ENCODE measurements at regions not wholly inside any gene's neighbourhood (a gene's known extent, or its start where the extent isn't known, plus 50 kb on each side); places are given as distances from the start of the nearest gene placed in this dataset.

GRCh38 chr13:95367309-95367843 is 66.1 kb upstream of the ABCC4 start:
- Histone ChIP-seq H3K4me1 (no peaks in the 10 kb centered on the region), H3K27ac (no peak overlapping the region), H3K27me3 (no peaks in the 10 kb centered on the region), H3K36me3 (no peaks in the 10 kb centered on the region), H3K4me3 (no peak overlapping the region), H3K9me3 (no peaks in the 10 kb centered on the region)
- DNase-seq (no peak), ATAC-seq (no peak)
- intact Hi-C loops (cut with DNase I): no loop called here
- no peak for TF ChIP-seq CTCF (IDR thresholded peaks at IDR 0.05)

DNA sequence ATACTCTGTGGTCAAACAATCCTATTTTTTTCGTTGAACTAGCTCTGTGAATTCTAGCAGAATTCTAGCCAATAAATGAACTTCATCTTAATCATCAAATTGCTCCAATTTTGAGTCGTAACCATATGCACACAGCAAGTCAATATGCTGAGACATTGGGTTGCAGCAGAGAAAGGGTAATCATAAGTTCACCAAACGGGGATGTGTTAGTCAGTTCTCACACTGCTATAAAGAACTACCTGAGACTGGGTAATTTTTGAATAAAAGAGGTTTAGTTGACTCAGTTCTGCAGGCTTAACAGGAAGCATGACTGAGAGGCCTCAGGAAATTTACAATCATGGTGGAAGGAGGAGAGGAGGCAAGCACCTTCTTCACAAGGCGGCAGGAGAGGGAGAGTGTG is 67.7 kb upstream of the ABCC4 start:
- no peak overlapping the region for H3K27ac ChIP-seq
- H3K9me3 ChIP-seq: no peaks in the 10 kb centered on the region
- DNase-seq: no peak
- H3K27me3 ChIP-seq: no peaks in the 10 kb centered on the region
- H3K4me3 ChIP-seq: no peak overlapping the region
- H3K4me1 ChIP-seq: no peaks in the 10 kb centered on the region
- no peaks in the 10 kb centered on the region for H3K36me3 ChIP-seq
- TF ChIP-seq CTCF (IDR thresholded peaks at IDR 0.05): no peak
- ATAC-seq: no peak
- intact Hi-C loops (cut with DNase I): no loop called here

DNA sequence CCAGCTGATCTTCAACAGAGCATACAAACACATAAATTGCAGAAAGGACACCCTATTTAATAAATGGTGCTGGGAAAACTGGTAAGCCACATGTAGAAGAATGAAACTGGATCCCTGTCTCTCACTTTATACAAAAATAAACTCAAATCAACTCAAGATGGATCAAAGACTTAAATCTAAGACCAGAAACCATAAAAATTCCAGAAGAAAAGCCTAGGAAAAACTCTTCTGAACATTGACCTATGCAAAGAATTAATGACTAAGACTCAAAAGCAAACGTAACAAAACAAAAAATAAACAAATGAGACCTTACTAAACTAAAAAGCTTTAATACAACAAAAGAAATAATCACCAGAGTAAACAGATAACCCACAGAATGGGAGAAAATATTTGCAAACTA is 74.5 kb upstream of the ABCC4 start:
- H3K4me1 ChIP-seq: peaks cover 0 to 5% of the 10 kb centered on the region in 2 donors
- H3K9me3 ChIP-seq: no peaks in the 10 kb centered on the region
- H3K27me3 ChIP-seq: no peaks in the 10 kb centered on the region
- ATAC-seq: no peak
- no peak overlapping the region for H3K27ac ChIP-seq
- no peak for TF ChIP-seq CTCF (IDR thresholded peaks at IDR 0.05)
- no peaks in the 10 kb centered on the region for H3K36me3 ChIP-seq
- H3K4me3 ChIP-seq: no peak overlapping the region
- intact Hi-C loops (cut with DNase I): no loop called here
- no peak for DNase-seq

- intact Hi-C loops (cut with DNase I): no loop called here
- peaks cover 0 to 5% of the 10 kb centered on the region in 2 donors for H3K4me1 ChIP-seq
- no peaks in the 10 kb centered on the region for H3K9me3 ChIP-seq
- DNase-seq: no peak
- no peak overlapping the region for H3K4me3 ChIP-seq
- TF ChIP-seq CTCF (IDR thresholded peaks at IDR 0.05): no peak
- H3K27me3 ChIP-seq: no peaks in the 10 kb centered on the region
- peak; percentile 28 for ATAC-seq
- no peak overlapping the region for H3K27ac ChIP-seq
- no peaks in the 10 kb centered on the region for H3K36me3 ChIP-seq
Measured at GRCh38 chr13:95378603-95379002, 77.4 kb upstream of the ABCC4 start.

DNA sequence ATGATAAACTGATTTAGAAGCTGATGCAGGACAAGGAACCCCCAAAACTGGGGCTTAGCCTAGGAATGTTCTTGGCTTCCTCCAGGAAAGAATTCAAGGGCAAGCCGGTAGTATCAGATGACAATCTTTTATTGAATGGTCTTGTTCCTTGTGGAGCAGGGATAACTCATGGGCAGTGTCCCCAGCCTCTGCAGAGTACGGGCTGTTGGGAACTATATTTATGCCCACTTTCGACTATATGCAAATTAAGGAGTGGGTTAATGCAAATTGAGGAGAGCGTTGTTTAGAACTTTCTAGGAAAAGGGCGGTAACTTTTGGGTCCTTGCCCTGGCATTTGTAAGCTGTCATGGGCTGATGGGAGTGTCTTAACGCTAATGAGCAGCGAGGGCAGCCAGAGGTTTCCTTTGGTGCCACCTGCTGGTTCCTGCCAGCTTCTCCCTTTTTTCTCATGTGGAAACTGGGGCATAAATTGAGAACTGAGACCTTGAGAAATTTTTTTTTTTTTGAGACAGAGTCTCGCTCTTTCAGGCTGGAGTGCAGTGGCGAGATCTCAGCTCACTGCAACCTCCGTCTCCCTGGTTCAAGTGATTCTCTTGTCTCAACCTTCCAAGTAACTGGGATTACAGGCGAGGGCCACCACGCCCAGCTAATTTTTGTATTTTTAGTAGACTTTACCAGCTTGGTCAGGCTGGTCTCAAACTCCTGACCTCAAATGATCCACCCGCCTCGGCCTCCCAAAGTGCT is 79.4 kb upstream of the ABCC4 start:
- peaks cover 0 to 5% of the 10 kb centered on the region in 2 donors for H3K4me1 ChIP-seq
- DNase-seq (peak in 3 of 4 donors; percentile 67 to 84 (median 77)), ATAC-seq (peak; percentile 98)
- TF ChIP-seq CTCF (IDR thresholded peaks at IDR 0.05): peak; percentile 62 to 72
- intact Hi-C loops (cut with DNase I): no loop called here
- no peaks in the 10 kb centered on the region for H3K27me3 ChIP-seq
- no peaks in the 10 kb centered on the region for H3K36me3 ChIP-seq
- no peak overlapping the region for H3K4me3 ChIP-seq
- no peak overlapping the region for H3K27ac ChIP-seq
- no peaks in the 10 kb centered on the region for H3K9me3 ChIP-seq

Data from left lung (tissue), 4 donors.